HuH-7 (cell line): ENCODE measurements at regions not wholly inside any gene's neighbourhood (a gene's known extent, or its start where the extent isn't known, plus 50 kb on each side); places are given as distances from the start of the nearest gene placed in this dataset.
A peak's percentile ranks its signal among the peaks of the same experiment; 100 is the strongest.

ENCODE experiments used
- DNase-seq: peaks from one replicate; pipeline ENCODE4 v3.0.0; 2011; ENCODE audit warnings: low spot score

GRCh38 chr2:137824501-137824900 is 139.8 kb upstream of the HNMT start:
- no peak for DNase-seq

- DNase-seq, result no peak
Measured at GRCh38 chr2:137826373-137827372, 137.6 kb upstream of the HNMT start.

- no peak for DNase-seq
Measured at GRCh38 chr2:137828624-137829023, 135.6 kb upstream of the HNMT start.

- DNase-seq, result no peak
Measured at GRCh38 chr2:137829251-137829650, 135.0 kb upstream of the HNMT start.

GRCh38 chr2:137834760-137835379 is 129.4 kb upstream of the HNMT start:
- DNase-seq, result no peak

GRCh38 chr2:137836671-137837070 is 127.6 kb upstream of the HNMT start:
- no peak for DNase-seq

GRCh38 chr2:137837830-137838229 is 126.4 kb upstream of the HNMT start:
- DNase-seq, result no peak

GRCh38 chr2:137838255-137839092 is 125.8 kb upstream of the HNMT start:
- peak; percentile 36 for DNase-seq

GRCh38 chr2:137842430-137842829 is 121.8 kb upstream of the HNMT start:
- no peak for DNase-seq

- no peak for DNase-seq
Measured at GRCh38 chr2:137842952-137843351, 121.3 kb upstream of the HNMT start.

GRCh38 chr2:137845422-137845821 is 118.9 kb upstream of the HNMT start:
- no peak for DNase-seq

- DNase-seq, result no peak
Measured at GRCh38 chr2:137846993-137847392, 117.3 kb upstream of the HNMT start.

- no peak for DNase-seq
Measured at GRCh38 chr2:137847443-137847842, 116.8 kb upstream of the HNMT start.

- DNase-seq, result no peak
Measured at GRCh38 chr2:137857881-137858280, 106.4 kb upstream of the HNMT start.

GRCh38 chr2:137862651-137863050 is 101.6 kb upstream of the HNMT start:
- no peak for DNase-seq

- DNase-seq, result peak; percentile 12
Measured at GRCh38 chr2:137865954-137866540, 98.2 kb upstream of the HNMT start.

- peak; percentile 6 for DNase-seq
Measured at GRCh38 chr2:137870682-137871081, 93.6 kb upstream of the HNMT start.

GRCh38 chr2:137872577-137872976 is 91.7 kb upstream of the HNMT start:
- DNase-seq, result no peak

GRCh38 chr2:137873536-137874244 is 90.6 kb upstream of the HNMT start:
- DNase-seq, result peak; percentile 33

- no peak for DNase-seq
Measured at GRCh38 chr2:137879121-137879520, 85.2 kb upstream of the HNMT start.

- DNase-seq, result no peak
Measured at GRCh38 chr2:137881711-137882110, 82.6 kb upstream of the HNMT start.
